HG02623 (cell line): ENCODE measurements at regions not wholly inside any gene's neighbourhood (a gene's known extent, or its start where the extent isn't known, plus 50 kb on each side); places are given as distances from the start of the nearest gene placed in this dataset.
"Not testable (repeated sequence)": the region's sequence is repeated elsewhere in the genome, so short reads cannot be mapped to it uniquely, and the experiment has no call there.

ENCODE experiments used
- ATAC-seq: cut with Tn5 transposase; IDR thresholded peaks from one replicate; pipeline ENCODE4 v1.9.1; 2021; ENCODE audit warnings: moderate library complexity; ENCODE audit not compliant: unreplicated experiment

DNA sequence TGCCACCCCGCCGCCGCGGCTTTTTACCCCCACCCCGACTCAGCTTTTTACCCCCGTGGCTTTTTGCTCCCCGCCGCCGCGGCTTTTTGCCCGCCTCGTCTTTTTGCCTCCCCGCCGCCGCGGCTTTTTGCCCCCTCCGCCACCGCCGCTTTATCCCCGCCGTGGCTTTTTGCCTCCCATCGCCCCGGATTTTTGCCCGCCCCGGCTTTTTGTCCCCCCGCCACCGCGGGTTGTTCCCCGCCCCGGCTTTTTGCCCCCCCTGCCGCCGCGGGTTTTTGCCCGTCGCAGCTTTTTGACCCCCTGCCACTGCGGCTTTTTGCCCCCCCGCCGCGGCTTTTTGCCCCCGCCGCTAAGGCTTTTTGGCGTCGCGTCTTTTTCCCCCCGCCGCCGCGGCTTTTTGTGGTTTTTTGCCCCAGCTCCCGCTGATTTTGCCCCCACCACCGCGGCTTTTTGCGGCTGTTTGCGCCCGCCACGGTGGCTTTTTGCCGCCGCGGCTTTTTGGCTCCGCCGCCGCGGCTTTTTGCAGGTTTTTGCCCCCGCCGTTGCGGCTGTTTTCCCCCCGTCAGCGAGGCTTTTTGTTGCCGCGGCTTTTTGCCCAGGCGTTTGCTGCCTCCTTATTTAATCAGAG, 597.2 kb downstream of the GOLGA6L6 start:
- ATAC-seq: no peak

DNA sequence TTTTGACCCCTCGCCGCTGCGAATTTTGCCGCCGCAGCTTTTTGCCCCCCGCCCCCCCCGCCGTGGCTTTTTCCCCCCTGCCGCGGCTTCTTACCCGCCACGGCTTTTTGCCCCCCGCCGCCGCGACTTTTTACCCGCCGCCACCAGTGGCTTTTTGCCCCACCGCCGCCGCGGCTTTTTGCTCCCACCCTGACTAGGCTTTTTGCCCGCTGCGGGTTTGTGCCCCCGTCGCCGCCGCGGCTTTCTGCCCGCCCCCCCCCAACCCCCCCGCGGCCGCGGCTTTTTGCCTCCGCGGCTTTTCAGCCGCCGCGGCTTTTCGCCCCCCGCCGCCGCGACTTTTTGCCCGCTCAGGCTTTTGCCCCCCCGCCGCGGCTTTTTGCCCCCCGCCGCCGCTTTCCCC, 598.1 kb downstream of the GOLGA6L6 start:
- no peak for ATAC-seq

DNA sequence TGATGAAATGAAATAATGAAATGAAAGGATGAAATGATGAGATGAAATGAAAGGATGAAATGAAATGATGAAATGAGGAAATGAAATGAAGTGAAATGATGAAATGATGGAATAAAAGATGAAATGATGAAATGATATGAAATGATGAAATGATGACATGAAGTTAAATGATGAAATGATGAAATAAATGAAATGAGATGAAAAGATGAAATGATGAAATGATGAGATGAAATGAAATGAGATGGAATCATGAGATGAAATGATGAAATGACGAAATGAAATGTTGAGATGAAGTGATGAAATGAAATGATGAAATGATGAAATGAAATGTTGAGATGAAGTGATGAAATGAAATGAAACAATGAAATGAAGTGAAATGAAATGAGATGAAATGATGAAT, 638.3 kb downstream of the GOLGA6L6 start:
- ATAC-seq: not testable (repeated sequence)

DNA sequence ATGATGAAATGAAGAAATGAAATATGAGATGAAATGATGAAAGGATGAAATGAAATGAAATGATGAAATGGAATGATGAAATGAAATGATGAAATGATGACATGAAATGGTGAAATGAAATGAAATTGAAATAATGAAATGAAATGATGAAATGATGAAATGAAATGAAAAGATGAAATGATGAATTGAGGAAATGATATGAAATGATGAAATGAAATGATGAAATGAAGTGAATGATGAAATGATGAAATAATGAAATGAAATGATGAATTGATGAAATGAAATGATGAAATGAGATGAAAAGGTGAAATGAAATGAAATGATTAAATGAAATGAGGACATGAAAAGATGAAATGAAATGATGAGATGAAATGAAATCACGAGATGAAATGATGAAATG, 639.2 kb downstream of the GOLGA6L6 start:
- not testable (repeated sequence) for ATAC-seq

DNA sequence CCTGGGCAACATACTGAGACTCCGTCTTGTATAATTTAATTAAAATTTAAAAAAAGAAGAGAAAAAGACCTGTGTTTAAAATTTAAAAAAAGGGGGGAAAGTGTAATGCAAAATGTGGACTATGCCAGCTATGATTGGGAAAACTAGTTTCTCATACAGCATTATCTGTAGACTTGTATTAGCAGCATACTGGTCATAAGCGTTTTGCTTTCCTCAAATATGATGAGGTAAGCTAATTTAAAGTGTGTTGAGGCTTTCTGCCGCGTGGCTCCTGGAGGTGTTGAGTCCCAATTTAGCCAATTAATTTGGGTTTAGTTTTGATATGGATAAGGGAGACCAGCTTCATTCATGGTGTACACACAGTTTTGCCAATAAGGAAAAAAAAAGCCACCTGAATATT, 640.2 kb downstream of the GOLGA6L6 start:
- ATAC-seq: not testable (repeated sequence)

DNA sequence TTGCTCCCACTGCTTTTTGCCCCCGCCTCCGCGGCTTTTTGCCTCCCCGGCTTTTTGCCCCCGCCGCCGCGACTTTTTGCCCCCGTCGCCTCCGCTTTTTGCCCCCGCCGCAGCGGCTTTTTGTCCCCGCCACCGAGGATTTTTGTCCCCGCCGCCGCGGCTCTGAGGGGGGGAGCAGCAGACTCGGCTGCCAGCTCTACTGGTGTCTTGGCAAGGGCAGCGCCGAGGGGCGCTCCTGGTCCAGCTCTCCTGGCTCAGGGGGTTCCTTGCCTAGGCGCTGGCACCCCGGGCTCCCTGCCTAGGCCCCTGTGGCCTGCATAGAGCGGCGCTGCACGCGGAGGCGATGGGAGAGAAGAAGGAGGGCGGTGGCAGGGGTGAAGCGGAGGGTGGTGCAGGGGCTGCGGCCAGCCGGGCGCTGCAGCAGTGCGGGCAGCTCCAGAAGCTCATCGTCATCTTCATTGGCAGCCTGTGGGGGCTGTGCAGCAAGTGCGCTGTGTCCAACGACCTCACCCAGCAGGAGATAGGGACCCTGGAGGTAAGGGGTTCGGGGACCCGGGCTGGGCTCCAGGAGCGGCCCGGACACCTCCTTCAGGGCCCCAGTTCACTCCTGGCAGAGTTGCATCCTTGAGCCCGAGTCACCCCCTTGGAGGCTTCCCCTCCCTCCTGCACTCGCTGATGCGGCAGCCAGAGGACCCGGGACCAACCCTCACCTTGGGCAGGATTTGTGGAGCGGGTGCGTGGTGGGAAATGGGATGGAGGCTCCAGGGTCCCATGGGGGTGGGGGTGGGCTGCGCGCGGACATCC, 642.4 kb downstream of the GOLGA6L6 start:
- ATAC-seq: no peak

DNA sequence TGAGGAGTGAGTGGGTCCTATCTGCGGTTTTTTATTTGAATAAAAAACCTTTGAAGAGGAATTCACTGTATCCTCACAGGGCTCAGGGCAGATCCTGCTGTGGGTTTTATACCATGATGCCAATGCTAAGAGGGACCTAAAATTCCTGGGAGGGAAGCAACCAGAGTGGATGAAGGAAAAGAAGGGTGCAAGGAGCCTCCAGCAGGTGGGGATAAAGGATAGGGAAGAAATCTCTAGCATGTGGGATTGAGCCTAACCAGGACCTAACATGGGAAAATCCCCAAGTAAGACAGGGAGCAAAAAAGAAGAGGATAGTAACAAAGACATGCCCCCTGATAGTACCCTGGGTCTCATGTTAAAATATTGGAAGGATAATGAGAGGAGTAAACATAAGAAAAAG, 652.8 kb downstream of the GOLGA6L6 start:
- ATAC-seq: not testable (repeated sequence)

DNA sequence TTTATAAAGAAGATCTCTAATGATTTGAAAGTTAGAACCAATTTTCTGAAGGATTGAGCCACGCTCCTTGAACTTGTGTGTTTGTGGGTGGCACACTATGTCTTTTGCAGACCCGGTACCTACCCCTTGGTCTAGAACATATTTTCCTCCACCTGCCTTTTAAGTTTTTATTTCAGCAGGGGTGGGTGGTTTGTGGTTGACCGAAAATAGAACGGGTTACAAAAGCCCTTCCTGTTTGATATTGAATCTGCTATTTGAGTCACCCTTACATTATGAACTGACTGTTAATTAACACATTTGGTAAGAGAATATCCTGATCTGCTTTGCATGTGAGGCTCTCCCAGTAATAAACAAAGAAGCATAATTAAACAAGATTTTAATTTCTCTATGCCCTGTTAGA, 697.5 kb downstream of the GOLGA6L6 start:
- ATAC-seq: not testable (repeated sequence)
